ENCODE measurements at regions not wholly inside any gene's neighbourhood (a gene's known extent, or its start where the extent isn't known, plus 50 kb on each side); places are given as distances from the start of the nearest gene placed in this dataset.

- no peak for TF ChIP-seq POLR2A (IDR thresholded peaks at IDR 0.05; ENCODE audit: low read length)
- no peak for TF ChIP-seq GATA1 (IDR thresholded peaks at IDR 0.05; ENCODE audit: low read depth, low read length)
Observed at GRCh38 chr20:30630761-30631160, 626.7 kb upstream of the DEFB115 start.

Data from erythroblast (primary cell).